Astrocyte of the cerebellum (primary cell): ENCODE measurements at regions not wholly inside any gene's neighbourhood (a gene's known extent, or its start where the extent isn't known, plus 50 kb on each side); places are given as distances from the start of the nearest gene placed in this dataset.
A peak's percentile ranks its signal among the peaks of the same experiment; 100 is the strongest.

Experiments
- DNase-seq: peaks from one replicate; pipeline ENCODE4 v3.0.0-alpha.2; 2011; ENCODE audit warnings: low read depth
- H3K4me3 ChIP-seq: 2 replicates; pipeline ENCODE4 v1.5.1; 2011; ENCODE audit warnings: mild to moderate bottlenecking, low read depth, low read length, moderate library complexity
- in situ Hi-C: cut with HindIII; loops from 2 replicates; pipeline ENCODE4 v1.10.0; 2017; ENCODE audit warnings: low sequenced_read_pairs
- TF ChIP-seq, protein P1 (sequence below): IDR thresholded peaks from 2 replicates; pipeline ENCODE4 v1.5.1; 2012; ENCODE audit warnings: low read length, low read depth, moderate library complexity, mild to moderate bottlenecking; ENCODE audit errors: missing control alignments

GRCh38 chr14:82313889-82314288 lies 780.2 kb upstream of the SEL1L start:
- peak; percentile 23 for DNase-seq
- H3K4me3 ChIP-seq, result no peak overlapping the region
- in situ Hi-C loops, result no loop called here
- TF ChIP-seq, protein P1, sequence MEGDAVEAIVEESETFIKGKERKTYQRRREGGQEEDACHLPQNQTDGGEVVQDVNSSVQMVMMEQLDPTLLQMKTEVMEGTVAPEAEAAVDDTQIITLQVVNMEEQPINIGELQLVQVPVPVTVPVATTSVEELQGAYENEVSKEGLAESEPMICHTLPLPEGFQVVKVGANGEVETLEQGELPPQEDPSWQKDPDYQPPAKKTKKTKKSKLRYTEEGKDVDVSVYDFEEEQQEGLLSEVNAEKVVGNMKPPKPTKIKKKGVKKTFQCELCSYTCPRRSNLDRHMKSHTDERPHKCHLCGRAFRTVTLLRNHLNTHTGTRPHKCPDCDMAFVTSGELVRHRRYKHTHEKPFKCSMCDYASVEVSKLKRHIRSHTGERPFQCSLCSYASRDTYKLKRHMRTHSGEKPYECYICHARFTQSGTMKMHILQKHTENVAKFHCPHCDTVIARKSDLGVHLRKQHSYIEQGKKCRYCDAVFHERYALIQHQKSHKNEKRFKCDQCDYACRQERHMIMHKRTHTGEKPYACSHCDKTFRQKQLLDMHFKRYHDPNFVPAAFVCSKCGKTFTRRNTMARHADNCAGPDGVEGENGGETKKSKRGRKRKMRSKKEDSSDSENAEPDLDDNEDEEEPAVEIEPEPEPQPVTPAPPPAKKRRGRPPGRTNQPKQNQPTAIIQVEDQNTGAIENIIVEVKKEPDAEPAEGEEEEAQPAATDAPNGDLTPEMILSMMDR, result no peak

DNA sequence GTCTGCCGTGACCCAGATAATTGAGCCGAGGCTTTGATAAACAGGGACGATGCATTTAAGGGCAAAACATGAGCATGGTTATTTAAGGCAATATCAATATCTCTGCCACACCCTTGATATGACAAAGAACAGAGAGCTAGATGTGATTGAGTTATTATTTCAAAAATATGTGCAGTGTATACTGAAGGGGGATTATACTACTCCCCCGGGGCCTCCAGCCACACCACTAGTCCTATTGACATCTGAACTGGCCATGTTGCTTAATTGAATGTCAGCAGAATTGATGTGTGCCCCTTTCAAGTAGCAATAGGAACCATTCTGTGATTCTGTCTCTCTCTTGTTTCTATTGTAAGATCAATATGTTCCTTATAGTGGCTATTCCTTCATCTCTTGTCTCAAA lies 794.8 kb upstream of the SEL1L start:
- TF ChIP-seq, protein P1, result no peak
- H3K4me3 ChIP-seq, result no peak overlapping the region
- in situ Hi-C loops, result no loop called here
- no peak for DNase-seq

GRCh38 chr14:82341261-82341810 lies 807.7 kb upstream of the SEL1L start:
- in situ Hi-C loops, result no loop called here
- H3K4me3 ChIP-seq, result no peak overlapping the region
- no peak for DNase-seq
- TF ChIP-seq, protein P1, result no peak

- no peak for DNase-seq
- TF ChIP-seq, protein P1, result no peak
- in situ Hi-C loops, result no loop called here
- H3K4me3 ChIP-seq, result no peak overlapping the region
Measured at GRCh38 chr14:82342596-82342995, 808.9 kb upstream of the SEL1L start.

DNA sequence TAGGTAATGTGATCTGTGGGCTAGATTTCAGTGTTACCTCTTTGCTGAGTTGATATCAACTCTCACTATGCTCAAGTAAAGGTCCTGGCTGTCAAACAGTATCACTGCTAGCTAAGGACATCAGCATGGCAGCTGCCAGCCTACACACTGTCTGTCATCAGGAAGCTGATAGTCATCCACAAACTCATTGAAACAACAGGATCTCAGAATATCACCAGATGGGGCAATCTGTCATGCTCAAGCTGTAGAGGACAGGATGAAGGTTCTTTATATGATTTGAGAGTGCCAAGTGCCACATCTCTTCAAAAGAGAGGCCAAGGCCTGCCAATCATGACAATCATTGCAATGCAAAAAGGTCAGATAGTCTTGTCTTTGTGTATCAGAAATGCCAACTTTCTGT lies 811.5 kb upstream of the SEL1L start:
- TF ChIP-seq, protein P1, result no peak
- in situ Hi-C loops, result no loop called here
- H3K4me3 ChIP-seq, result no peak overlapping the region
- no peak for DNase-seq

- no peak for DNase-seq
- in situ Hi-C loops, result no loop called here
- no peak overlapping the region for H3K4me3 ChIP-seq
- TF ChIP-seq, protein P1, result no peak
Measured at GRCh38 chr14:82354126-82354525, 820.5 kb upstream of the SEL1L start.
